ENCODE measurements at regions not wholly inside any gene's neighbourhood (a gene's known extent, or its start where the extent isn't known, plus 50 kb on each side); places are given as distances from the start of the nearest gene placed in this dataset.

DNA sequence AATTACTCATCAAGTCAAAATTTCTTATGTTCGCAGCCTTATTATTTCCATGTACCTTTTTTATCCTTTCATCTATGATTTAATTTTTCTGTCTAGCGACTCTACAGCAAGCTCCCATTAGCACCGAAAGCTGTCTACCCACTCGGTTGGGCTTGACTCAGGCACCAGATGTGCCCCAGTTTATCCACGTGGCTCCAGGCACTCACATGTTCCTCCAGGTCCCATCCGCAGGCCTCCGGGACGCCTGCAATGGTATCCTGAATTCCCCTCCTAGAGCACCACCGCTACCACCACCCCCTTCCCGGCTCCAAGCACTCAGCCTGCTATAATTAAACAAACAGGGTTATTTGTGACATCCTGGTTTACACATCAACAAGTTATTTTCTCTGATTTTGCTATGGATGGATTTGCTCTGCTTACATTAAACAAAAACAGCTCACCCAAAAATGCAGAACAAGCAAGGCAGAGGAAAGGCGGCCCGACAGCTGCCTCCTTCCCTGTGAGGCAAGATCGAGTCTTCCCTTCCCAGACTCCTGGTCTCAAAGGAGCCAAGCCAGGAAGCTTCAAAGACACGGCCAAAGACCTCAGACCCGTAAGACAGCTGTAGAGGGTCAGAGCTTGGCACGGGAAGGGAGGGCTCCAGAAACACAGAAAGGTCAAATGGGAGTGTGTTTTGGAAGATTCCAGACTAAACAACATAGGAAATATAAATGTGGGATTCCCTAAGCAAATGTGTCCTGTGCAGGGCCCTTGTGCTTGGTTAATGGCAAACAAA lies 253.8 kb downstream of the TTC8 start (continued):
- TF ChIP-seq, protein P1, sequence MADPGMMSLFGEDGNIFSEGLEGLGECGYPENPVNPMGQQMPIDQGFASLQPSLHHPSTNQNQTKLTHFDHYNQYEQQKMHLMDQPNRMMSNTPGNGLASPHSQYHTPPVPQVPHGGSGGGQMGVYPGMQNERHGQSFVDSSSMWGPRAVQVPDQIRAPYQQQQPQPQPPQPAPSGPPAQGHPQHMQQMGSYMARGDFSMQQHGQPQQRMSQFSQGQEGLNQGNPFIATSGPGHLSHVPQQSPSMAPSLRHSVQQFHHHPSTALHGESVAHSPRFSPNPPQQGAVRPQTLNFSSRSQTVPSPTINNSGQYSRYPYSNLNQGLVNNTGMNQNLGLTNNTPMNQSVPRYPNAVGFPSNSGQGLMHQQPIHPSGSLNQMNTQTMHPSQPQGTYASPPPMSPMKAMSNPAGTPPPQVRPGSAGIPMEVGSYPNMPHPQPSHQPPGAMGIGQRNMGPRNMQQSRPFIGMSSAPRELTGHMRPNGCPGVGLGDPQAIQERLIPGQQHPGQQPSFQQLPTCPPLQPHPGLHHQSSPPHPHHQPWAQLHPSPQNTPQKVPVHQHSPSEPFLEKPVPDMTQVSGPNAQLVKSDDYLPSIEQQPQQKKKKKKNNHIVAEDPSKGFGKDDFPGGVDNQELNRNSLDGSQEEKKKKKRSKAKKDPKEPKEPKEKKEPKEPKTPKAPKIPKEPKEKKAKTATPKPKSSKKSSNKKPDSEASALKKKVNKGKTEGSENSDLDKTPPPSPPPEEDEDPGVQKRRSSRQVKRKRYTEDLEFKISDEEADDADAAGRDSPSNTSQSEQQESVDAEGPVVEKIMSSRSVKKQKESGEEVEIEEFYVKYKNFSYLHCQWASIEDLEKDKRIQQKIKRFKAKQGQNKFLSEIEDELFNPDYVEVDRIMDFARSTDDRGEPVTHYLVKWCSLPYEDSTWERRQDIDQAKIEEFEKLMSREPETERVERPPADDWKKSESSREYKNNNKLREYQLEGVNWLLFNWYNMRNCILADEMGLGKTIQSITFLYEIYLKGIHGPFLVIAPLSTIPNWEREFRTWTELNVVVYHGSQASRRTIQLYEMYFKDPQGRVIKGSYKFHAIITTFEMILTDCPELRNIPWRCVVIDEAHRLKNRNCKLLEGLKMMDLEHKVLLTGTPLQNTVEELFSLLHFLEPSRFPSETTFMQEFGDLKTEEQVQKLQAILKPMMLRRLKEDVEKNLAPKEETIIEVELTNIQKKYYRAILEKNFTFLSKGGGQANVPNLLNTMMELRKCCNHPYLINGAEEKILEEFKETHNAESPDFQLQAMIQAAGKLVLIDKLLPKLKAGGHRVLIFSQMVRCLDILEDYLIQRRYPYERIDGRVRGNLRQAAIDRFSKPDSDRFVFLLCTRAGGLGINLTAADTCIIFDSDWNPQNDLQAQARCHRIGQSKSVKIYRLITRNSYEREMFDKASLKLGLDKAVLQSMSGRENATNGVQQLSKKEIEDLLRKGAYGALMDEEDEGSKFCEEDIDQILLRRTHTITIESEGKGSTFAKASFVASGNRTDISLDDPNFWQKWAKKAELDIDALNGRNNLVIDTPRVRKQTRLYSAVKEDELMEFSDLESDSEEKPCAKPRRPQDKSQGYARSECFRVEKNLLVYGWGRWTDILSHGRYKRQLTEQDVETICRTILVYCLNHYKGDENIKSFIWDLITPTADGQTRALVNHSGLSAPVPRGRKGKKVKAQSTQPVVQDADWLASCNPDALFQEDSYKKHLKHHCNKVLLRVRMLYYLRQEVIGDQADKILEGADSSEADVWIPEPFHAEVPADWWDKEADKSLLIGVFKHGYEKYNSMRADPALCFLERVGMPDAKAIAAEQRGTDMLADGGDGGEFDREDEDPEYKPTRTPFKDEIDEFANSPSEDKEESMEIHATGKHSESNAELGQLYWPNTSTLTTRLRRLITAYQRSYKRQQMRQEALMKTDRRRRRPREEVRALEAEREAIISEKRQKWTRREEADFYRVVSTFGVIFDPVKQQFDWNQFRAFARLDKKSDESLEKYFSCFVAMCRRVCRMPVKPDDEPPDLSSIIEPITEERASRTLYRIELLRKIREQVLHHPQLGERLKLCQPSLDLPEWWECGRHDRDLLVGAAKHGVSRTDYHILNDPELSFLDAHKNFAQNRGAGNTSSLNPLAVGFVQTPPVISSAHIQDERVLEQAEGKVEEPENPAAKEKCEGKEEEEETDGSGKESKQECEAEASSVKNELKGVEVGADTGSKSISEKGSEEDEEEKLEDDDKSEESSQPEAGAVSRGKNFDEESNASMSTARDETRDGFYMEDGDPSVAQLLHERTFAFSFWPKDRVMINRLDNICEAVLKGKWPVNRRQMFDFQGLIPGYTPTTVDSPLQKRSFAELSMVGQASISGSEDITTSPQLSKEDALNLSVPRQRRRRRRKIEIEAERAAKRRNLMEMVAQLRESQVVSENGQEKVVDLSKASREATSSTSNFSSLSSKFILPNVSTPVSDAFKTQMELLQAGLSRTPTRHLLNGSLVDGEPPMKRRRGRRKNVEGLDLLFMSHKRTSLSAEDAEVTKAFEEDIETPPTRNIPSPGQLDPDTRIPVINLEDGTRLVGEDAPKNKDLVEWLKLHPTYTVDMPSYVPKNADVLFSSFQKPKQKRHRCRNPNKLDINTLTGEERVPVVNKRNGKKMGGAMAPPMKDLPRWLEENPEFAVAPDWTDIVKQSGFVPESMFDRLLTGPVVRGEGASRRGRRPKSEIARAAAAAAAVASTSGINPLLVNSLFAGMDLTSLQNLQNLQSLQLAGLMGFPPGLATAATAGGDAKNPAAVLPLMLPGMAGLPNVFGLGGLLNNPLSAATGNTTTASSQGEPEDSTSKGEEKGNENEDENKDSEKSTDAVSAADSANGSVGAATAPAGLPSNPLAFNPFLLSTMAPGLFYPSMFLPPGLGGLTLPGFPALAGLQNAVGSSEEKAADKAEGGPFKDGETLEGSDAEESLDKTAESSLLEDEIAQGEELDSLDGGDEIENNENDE (IDR thresholded peaks at IDR 0.05; ENCODE audit: insufficient replicate concordance, low read length): no peak
- TF ChIP-seq MAFK (IDR thresholded peaks at IDR 0.05; ENCODE audit: low read depth, low read length) (no peak), TEAD4 (IDR thresholded peaks at IDR 0.05; ENCODE audit: low read depth, low read length) (no peak), RFX5 (IDR thresholded peaks at IDR 0.05; ENCODE audit: borderline replicate concordance, low read depth, low read length) (no peak), JUN (IDR thresholded peaks at IDR 0.05; ENCODE audit: low read depth, low read length) (no peak), SIX5 (IDR thresholded peaks at IDR 0.05; ENCODE audit: low read depth, low read length) (no peak), BACH1 (IDR thresholded peaks at IDR 0.05; ENCODE audit: low read length) (no peak), SRF (IDR thresholded peaks at IDR 0.05; ENCODE audit: low read depth, low read length) (no peak)

Measured in H1 (cell line).